NCI-H774 (cell line): ENCODE measurements at regions not wholly inside any gene's neighbourhood (a gene's known extent, or its start where the extent isn't known, plus 50 kb on each side); places are given as distances from the start of the nearest gene placed in this dataset.
A peak's percentile ranks its signal among the peaks of the same experiment; 100 is the strongest.

Experiments used
- DNase-seq: peaks from one replicate; lab custom pipeline; 2025; lab: John Stamatoyannopoulos, UW

DNA sequence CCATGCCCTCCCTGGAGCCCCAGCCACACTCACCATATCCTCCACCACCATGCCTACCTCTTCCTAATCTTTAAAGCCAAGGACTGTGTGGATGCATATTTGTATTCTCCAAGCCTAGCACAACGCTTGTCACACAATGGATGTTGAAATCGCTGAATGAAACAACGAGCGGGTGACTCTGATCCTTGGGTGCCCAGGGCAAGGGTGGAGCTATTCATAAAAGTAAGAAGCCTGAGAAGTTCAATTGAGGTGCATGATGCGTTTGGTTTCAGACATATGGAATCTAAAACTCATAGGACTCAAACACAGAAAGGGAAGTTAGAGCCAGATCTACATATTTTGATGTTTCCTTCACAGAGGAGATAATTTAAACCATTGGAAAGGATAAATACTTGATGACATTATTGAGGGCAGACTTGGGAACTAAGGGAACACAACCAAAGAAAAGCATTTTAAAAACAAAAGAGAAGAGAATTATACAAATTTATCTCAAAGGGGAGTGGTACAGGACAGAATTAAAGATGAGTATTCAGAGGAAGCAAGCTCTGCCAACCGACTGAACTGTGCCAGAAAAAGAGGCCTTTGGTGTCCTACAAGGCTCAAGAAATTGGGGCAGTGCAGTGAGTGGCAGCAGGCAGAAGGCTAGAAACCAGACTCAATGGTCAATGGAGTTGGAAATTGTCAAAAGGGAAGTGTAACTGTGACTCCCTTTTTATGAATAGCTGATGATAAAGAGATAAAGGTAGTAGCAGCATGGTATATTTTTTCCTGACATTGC is 200.6 kb upstream of the NCKAP5 start:
- DNase-seq, result no peak

DNA sequence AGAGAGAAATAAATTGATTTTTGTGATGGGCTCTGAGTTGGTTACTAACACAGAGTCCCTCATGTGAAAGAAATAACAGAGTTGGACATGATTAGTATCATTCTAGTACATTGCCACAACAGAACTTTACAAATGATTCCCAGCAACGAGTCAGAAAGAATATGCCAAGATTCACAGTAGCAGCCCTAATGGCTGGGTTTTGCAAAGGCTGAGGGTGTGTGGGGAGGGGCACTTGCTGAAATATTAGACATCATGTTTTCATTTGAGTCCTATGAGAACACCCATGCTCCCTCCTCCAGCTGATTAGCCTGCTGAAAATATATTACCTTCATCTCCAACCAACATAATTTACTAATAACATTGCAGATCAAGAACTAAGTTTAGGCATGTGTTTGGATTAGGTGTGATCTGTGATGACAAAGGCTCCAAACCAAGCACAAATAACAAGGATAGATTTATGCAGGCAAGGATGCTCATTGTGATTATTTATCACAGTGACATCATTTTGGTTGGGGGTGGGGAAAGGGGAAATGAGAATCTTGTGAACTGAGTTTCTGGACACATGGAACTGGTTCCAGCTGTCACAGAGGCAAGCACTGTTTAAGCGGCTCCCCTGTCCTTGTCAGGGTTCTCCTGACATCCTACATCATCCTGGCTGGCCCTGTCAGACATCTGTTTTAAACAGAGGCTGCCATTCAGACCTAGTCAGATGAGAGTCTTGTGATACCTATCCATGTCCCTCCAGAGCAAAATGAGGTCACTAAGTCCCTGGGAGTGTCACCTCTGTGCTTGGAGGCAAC is 205.8 kb upstream of the NCKAP5 start:
- DNase-seq, result no peak

DNA sequence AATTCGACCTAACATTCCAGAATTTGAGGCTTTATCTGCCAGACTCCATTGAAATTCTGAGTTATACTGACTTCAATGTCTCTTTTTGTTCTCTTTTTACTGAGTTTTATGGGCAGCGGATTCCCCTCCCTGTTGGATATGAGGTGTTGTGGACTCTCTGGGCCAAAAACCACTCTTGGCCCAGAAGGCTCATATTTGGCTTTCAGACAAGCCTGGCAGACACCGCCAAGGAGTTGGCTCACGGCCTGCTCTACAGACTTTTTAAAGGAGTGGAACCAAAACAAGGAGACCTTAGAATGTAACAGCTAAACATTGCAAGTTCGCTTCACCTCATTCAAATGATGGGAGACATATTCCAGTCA is 206.4 kb upstream of the NCKAP5 start:
- DNase-seq, result no peak

DNA sequence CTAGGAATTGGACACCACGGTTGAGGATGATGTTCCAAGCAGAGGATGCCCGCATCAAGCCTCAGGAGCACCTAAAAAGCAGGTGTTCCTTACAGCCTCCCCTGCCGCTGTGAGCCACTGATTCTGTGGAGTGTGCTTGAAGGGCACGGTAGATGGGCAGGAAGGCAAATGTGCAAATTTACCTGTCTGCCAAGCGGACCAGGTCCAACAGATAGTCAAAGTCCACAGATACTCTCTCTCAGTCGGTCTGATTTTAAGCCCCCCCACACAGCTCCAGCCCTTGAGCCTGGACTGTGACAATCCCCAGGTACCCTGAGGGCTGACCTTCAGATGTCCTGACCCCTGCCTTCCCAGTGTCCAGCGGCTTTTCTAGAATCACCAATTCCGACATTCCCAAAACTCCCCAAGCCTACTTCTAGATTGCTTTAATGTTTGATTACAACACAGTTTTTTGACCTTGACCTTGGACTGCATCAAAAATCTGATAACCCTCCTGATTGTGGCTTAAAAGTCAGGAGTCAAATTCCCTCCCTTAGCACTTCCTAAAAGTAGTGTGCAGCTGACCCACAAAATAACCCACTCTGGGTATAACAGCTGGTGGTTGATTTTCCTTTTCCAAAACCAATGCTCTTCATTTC is 208.8 kb upstream of the NCKAP5 start:
- DNase-seq, result no peak

DNA sequence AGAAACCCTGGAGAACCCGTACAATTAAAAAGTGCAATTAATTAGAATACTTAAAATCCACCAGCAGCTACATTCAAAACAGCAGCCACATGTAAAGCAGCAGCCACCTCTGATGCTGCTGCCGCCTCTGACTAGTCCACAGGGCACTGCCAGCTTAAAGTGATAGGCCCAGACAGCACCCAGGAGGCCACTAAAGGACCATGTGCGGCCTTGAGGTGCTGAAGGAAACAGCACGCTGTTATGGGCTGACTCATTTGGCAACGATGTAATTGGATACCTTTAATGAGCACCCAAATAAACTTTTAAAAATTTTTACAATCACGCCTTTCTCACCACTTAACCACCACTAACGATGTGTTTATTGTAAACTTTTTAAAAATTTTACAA is 209.3 kb upstream of the NCKAP5 start:
- no peak for DNase-seq

DNA sequence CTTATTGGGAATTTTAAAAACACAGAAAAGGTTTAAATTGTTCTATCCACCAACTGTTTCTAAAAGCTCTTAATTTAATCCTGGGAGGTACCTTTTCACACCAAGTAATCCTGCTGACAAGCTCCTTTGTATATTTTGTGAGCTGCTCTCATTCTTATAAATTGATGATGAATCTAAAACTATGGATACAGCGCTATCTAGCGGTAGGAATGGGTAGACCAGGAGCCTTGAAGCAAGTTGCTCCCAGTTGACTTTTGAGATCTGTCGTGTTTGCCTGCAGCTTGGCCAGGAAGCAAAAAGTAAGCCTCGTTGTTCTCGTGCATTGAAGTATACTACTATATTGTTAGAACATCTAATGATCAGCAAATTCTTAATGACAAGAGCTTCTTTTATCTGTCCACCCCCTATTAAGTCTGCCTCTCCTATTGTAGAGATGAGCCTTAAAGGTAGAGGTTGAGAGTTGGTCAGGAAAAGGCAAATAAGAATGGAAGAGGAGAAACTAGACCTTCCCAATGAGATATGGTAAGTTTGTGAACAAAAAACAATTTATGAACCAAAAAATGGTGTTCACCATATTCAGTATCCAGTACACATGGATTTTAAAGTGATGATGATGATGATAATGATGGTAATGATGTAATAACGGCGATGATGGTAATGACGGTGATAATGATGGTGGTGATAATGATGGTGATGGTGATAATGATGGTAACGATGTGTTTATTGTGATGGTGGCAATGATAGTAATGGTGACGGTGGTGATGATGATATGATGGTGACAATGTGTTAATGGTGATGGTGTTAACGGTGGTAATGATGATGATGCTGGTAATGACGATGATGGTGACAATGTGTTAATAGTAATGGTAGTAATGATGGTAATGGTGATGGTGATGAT is 212.1 kb upstream of the NCKAP5 start:
- peak; percentile 63 for DNase-seq

DNA sequence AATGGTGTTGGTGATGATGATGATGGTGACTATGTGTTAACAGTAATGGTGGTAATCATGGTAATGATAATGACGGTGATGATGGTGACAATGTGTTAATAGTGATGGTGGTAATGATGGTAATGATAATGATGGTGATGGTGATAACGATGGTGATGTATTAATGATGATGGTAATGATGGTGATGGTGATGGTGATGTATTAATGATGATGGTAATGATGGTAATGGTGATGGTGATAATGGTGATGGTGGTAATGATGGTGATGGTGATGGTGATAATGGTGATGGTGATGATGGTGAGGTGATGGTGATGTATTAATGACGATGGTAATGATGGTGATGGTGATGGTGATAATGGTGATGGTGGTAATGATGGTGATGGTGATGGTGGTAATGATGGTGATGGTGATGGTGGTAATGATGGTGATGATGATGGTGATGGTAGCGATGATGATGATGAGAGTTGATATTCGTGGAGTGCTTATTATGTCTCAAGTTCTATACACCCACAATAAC is 212.8 kb upstream of the NCKAP5 start:
- DNase-seq, result no peak

DNA sequence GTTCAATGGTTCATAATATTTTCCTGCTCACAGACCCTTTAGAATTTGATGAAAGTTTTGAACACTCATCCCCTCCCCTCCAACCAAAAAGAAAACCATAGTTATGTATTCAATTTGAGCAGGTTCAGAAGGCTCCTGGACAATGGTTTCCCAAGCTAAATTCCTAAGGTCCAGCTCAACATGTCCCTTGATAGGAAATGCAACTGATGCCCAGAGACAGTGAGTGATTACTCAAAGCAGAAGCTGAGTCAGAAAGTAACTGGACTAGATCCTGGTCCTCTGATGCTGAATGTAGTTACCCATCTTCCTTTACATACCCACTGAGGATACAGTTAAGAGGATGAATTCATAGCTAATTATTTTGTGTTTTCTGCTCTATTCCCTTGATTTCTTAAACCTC is 218.9 kb upstream of the NCKAP5 start:
- no peak for DNase-seq

DNA sequence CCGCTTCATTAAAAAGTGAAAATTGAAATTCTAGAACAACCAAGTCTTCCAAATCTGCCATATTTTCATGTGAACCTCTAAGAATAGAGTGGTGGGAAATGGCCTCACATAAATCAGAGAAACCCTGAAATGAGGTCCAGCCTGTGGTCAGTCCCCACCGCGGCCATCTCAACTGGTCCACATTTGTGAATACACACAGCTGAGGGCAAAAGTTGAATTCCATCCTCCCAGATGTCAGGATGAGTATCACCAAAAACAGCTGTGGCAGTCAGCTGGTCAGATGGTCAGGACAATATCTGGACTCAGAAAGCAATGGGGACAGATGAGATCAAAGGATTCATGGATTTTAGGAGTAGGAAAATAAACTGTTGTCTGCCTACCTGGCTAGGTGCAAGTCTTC is 219.4 kb upstream of the NCKAP5 start:
- no peak for DNase-seq

DNA sequence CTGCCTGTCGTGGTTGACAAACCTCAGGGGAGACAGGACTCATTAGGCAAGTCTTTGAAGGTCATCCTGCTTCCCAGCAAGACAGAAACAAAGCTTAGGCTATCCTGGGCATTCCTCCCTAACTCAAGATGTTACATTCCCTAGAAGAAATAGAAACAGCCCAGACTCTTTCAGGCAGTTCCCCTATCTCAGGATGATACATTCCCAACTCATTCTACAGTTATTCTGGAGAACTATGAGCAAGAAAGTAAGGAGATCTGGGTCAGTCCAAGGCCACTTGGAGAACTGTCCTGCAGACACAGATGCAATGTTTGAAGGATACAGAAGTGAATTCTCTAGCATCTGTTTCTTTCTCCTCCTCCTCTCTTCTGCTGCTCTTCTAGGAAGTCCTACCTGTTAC is 220.1 kb upstream of the NCKAP5 start:
- DNase-seq, result no peak

DNA sequence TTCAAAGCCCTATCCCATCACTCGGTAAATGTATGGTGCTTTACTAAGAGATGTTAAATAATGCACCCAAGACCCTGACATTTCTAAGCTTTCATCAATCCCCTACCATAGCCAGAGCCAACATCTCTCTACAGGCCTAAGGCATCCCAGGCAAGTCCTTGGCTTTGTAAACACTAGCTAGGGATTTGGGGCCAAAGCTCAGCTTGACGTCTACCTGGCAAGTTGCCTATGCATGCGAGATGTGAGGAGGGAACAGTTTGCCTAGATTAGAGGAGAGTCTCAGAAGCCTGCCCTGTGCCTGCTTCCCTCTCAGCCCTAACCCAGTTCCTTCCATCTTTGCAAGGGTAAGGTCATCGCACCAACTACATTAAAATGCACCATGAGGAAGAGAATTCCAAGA is 221.5 kb upstream of the NCKAP5 start:
- DNase-seq, result no peak

DNA sequence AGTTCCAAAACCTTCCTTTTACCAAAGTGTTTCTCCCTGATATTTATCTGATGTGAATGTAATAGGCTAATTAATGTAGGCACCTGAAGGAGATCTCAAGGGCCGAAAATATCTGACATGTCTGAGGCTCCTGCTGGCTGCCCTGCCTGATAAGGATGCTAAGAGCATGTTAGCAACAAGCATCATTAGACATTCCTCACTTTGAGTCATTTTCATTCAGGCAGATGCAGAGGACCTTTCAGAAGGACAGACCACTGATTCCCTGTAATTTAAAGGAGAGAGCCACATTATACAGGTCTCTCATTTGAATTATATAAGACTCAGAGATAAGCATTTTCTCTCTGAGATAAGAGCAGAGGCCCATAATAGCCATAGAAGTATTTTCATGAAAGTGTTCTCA is 222.4 kb upstream of the NCKAP5 start:
- no peak for DNase-seq

DNA sequence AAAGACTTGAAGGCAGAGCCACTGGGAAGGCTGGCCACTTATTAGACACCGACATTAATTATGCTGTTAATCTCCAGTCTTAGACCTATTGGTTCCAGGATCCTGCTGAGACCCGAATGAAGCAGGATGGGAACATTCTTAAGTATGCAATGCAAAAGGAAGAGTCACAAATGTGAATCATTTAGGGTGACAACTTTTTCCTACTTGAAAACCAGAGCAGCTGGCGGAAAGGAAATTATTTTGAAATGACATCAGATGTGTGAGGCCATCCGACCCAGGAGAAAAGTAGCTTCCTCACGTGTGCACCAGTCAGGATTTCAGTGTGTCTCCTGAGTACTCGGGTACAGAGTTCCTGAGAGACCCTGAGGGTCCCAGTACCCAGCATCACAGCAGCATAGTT is 222.9 kb upstream of the NCKAP5 start:
- no peak for DNase-seq

DNA sequence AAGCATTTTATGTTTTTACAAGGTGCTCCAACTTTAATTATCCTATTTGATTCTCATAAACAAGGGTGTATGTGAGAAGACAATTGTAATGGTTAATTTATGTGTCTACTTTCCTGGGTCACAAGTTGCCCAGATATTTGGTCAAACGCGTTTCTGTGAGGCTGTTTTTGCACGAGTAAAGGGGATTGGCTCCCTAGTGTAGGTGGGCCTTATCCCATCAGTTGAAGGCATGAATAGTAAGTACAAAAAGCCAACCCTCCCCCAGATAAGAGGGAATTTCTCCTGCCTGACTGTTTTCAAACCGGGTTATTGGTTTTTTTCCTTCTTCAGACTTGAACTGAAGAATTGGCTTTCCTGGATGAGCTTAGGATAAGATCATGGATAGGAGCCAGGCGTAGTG is 224.0 kb upstream of the NCKAP5 start:
- no peak for DNase-seq

DNA sequence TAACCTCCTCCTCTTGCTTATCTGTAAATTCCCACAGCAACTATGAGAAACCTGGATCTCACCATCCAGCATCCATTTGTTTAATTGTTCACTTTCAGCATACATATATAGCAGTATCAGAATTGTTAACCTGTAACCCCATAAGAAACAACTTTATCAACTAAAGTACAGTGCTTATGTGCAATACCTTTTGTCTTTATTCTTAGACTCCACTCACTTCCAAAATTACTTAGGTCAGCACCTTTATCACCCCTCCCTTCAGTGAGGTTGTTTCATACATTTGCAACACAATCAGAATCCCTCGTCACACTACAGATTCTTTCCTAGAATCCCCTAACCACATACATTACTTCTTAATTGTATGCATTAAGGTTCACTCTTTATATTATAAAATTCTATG is 225.9 kb upstream of the NCKAP5 start:
- no peak for DNase-seq

DNA sequence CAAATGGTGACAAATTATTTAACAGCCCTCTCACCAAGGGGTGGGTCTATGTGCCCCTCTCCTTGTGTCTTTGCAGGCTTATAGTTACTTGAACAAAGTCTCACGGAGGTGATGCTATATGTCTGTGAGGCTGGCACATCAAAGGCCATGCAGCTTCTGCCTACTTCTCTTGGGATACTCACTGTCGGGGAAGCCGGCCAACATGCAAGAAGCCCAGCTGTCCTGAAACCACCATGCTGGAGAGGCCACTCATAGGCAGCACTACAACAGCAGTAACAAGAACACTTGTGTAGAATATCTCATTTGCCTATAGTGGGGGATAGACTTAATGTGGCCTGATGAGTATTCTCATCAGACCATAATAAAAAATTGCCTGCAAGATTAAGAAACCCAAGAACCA is 233.7 kb upstream of the NCKAP5 start:
- no peak for DNase-seq

DNA sequence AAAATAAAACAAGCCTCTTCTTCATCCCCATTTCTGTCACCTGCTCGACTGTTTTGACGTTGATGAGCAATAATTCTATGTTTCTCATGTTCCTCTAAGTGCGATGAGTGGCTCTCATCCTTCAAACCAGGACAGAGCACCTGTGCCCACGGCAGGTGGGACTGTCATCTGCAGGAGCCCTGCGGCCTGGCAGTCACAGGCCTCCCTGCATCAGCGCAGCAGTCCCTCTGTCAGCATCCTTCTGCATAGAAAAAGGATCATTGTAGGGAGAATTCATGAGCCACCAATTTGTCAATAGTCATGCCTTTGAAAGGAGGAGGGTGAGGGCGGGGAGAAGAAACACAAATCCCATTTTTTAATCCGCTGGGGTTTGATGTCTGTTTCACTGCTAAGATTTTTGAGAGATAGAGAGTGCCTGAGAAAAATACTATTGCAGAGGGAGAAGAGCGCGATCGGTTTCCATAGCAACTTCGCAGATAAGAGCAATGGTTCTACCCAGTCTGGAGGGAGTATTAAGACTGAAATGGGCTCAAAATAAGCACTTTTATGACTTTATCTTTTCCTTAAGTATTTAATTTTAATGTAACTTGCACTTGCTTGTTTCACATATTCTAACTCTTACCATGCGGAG is 234.3 kb upstream of the NCKAP5 start:
- no peak for DNase-seq

DNA sequence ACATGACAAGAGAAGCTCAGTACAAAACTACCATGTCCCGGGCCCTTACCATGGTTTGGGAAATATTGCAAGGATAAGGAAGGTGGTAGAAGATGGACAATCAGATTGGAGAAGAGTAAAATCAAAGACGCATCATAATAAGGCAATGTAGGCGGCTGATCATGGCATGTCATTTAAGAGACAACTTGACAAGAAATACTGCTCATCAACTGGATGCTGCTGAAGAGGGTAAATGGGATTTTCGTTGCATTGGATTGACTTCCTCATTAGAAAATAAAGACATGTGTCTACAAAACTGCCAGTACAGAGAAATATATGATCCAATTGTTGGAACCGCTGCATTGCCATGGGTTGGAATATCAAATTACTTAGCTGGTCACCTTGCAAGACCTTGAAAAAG is 238.3 kb upstream of the NCKAP5 start:
- no peak for DNase-seq

DNA sequence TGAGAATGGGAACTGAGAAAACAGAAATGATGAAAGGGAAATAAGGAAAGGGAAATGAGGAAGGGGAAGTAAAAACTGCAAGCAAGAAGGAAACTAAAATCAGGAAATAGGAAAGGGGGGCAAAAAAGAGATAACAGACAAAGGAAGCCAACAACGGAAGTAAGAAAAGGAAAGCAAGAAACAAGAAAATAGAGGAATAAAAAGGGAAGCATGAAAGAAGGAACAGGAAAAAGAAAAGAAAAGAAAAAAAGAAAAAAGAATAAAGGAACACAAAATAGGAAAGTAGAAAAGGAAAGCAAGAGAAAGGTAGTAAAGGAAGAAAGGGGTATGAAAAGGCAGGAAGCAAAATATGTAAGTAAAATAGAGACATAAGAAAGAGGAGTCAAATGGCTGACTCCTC is 241.2 kb upstream of the NCKAP5 start:
- no peak for DNase-seq

DNA sequence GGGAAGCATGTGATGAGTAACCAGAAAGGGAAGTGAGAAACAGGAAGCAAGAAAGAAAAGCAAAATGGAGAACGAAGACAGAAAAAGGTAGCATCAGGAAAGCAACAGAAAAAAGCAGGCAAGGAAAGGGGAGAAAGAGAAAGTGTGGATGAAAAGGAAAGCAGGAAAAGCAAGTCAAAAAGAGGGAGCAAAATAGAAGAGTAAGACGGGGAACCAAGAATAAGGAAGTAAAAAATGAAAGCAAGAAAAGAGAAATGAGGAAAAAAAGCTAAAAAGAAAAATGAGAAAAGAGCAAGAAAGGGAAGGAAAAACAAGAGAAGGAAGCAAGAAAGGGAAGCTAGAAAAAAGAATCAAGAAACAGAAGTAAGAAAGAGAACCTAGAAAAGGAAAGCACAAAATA is 242.3 kb upstream of the NCKAP5 start:
- no peak for DNase-seq

DNA sequence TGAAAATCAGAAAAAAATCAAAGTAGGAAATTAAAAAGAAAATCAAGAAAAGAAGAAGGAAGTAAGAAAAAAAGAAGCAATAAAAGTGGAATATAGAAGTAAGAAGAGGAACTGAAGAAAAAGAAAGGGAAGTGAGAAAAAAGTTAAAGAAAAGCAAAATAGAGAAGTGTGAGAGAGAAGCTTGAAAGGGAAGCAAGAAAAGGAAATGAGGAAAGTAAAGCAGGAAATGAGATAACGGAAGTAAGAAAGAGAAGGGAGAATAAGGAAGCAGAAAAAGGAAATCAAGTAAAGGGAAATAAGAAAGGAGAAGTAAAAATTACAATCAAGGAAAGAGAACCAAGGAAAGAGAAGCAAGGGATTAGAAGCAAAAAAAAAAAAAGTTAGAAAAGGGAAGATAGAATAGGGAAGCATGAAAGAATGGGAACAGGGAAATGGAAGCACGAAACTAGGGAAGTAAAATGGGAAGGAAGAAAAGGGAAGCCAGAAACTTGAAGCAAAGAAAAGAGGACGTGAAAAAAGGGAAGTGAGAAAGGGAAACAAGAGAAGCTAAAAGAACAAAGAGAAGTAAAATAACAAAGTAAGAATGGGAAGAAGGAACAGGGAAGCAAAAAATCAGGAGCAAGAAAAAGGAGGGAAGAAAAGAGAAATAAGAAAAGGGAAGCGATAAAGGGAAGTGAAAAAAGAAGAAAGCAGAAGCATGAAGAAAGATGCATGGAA is 243.3 kb upstream of the NCKAP5 start:
- DNase-seq, result no peak
